ENCODE measurements at regions not wholly inside any gene's neighbourhood (a gene's known extent, or its start where the extent isn't known, plus 50 kb on each side); places are given as distances from the start of the nearest gene placed in this dataset.
A peak's percentile ranks its signal among the peaks of the same experiment; 100 is the strongest.

DNA sequence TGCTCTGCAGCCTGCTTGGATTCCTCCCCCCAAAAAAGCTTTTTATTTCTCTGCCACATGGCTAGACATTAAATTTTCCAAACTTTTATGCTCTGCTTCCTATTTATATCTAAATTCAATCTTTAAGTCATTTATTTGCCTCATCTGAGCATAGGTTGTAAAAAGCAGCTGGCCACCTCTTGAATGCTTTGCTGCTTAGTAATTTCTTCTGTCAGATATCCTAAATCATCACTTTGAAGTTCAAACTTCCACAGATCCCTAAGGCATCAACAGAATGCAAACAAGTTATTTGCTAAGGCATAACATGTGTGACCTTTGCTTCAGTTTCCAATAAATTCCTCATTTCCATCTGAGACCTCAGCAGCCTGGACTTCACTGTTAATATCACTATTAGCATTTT, 209.6 kb downstream of the FSCB start:
- no peak for DNase-seq (ENCODE audit: low spot score)

DNA sequence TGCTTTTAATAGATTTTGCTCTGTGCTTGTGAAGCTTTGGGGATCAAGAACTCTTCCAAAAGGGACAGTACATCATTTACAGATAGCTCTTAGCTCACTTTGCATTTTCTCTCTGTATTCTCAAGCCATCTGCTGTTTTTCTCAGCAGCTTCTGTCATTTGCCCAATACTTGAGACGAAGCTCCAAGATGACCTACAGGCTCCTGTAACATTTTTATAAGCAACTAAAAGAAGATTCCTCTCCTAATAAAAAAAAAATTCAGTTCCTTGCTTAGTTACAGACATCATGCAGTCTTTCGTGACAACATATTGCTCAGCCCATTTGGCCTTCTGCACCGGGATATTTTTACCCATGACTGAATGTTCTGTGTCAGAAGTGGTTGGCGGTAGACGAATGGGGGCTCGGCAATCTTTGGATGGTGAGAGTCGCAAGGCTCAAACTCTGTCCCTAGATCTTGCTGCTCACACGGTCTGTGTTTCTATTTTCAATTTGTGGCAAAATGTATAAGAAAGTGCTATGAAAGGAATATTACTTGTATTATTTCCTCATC, 215.6 kb downstream of the FSCB start:
- no peak for DNase-seq (ENCODE audit: low spot score)

DNA sequence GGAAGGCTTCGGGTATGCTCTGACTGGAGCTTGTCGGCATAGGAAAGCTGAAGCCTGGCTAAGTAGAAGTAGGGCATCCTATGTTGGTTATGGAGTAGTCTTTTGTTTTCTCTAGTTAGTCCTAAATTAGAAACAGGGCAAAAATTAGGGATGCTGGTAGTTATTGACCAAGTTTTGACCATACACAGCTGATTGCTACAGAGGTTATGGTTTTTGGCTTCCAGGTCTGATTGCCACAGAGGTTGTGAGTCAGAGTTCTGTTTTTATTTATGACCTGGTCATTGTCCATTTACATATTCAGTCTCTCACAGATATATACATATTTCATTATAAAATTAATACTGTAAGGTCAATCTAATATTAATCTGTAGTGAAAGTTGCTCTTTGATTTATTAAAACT, 219.2 kb downstream of the FSCB start:
- no peak for DNase-seq (ENCODE audit: low spot score)

DNA sequence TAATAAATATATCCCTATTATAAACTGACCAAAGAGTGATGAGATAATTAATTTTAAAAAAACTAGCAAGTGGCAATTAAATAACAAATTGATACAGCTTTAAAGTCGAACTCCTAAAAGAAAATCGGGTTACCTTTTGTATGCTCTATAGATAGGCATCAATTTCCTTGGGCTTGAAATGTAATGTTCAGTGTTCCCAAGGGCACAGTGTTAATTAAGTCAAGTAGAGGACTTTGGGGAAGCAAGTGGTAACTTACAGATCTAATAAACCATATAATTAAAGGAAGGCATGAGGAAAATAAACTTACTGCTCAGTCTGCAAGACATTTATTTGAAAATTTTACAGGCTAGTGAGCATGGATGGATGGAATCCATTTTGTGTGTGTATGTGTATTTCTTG, 220.9 kb downstream of the FSCB start:
- DNase-seq (ENCODE audit: low spot score), result no peak

DNA sequence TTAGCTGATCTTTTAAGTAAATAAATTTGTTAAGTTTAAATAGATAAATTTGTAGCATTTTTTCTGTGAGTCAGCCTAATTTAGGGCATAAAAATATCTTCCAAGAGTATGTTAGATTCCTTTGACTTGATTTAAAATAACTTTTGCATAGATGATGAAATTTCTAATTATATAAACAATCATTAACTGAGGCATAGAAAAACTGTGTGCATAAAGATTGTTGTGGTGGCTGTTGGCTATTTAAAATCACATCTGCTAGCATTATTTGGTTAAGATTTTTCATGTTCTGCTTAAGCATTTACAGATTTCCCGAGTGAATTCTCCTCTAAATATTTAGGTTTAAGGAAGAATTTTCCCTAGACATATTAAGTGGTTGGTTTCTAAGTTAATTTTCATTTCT, 223.2 kb downstream of the FSCB start:
- DNase-seq (ENCODE audit: low spot score), result no peak

DNA sequence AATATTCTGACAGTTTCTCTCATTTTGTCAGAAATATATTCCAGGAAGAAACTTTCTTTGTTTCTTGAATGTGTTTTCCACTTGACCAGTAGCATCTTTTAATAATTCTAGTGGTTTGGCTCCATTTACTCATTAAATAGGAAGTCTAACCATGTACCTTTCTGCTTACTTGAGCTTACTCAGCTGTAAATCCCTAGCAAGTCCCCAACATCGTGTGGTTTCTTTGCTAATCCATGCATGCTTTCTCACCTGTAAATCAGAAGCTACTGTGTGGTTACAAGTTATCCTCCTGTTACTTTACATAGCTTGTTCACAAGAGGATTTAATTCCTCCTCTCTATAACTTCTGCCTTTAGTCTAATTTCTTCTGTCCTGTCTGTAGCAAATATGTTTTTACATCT, 227.7 kb downstream of the FSCB start:
- DNase-seq (ENCODE audit: low spot score), result peak; percentile 60

DNA sequence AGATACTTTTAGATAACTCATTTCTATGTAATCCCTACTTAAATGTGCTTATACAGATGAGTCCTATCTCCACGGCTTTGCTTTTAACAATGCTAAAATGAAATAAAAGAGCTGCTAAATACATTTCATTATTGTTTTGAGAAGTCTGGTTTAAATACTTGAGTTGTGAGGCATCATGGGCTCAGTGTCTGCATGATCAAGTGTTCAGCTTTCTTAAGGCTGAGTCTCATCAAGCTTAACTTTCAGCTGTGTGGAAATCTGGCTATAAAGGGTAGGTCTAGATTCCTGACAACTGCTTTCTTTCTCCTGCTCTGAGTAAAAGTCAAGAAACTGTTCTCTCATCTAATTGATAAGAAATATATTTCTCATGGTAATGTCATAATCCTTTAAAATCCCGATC, 235.4 kb downstream of the FSCB start:
- DNase-seq (ENCODE audit: low spot score), result no peak

DNA sequence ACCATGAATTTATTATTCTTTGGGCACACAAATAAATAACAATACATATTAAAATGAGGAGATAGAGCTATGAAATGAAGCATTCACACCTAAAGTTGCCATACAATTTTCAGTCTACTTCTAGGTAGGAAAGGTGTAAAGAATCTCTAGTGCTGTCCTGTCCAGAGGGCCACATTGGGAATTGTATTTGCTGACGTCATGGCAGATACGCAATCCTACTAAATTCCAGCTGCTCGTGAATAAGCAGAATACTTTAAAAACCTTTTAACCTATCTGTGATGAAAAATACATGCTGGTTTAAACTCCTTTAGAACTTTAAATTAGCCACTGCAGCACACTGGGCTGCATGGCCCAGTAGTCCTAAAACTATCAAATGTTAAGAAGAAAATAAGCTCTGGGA, 236.1 kb downstream of the FSCB start:
- DNase-seq (ENCODE audit: low spot score), result no peak

DNA sequence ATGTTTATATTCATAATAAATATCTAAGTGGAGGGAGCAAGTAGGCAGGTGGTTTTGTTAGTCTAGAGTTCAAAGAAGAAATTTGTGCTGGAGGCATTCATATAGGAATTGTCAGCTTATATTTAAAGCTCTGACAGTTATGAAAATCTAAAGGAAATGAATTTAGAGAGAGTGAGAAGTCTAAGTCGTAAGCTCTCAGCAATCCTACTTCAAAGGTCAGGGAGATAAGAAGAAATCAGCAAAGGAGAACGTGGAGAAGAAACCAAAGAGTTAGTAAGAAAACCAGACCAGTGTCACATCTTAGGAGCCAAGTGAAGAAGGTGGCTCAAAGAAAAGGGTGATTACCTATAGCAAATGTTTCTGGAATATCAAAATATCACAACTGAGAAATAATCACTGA, 241.8 kb downstream of the FSCB start:
- DNase-seq (ENCODE audit: low spot score), result no peak

DNA sequence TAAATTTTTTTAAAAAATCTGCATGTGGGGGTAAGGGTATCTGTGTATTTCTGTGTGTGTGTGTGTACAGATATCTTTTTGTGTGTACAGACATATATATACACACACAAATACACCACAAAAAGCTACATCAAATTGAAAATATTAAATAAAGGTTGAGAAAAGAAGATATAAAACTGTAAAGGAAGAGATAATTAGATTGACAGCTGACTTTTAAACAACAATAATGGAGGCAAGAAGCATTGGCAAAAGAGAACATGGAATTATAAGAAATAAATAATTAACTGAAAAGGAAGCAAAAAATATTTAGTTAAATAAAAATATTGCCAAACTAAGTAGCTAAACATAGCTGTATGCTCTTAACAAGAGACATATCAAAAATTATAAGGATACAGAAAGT, 291.4 kb downstream of the FSCB start:
- DNase-seq (ENCODE audit: low spot score), result no peak

DNA sequence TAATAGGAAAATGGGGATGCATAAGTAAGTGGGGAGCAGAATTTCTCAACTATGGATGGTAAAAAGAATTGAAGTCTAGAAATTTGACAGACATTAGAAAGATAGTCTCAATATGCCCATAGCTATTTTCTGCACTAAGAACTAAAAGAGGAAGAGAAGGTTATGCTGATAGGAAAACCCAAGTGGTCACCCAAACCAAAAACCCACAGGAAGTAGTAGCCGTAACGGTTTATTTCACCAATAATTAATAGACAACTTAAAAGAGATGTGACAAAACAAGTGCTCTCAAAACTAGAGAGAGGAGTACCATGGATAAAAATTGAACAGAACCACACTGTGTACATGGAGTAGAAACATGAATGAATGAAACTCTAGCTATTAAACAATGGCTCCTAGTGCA, 295.4 kb downstream of the FSCB start:
- DNase-seq (ENCODE audit: low spot score), result no peak

DNA sequence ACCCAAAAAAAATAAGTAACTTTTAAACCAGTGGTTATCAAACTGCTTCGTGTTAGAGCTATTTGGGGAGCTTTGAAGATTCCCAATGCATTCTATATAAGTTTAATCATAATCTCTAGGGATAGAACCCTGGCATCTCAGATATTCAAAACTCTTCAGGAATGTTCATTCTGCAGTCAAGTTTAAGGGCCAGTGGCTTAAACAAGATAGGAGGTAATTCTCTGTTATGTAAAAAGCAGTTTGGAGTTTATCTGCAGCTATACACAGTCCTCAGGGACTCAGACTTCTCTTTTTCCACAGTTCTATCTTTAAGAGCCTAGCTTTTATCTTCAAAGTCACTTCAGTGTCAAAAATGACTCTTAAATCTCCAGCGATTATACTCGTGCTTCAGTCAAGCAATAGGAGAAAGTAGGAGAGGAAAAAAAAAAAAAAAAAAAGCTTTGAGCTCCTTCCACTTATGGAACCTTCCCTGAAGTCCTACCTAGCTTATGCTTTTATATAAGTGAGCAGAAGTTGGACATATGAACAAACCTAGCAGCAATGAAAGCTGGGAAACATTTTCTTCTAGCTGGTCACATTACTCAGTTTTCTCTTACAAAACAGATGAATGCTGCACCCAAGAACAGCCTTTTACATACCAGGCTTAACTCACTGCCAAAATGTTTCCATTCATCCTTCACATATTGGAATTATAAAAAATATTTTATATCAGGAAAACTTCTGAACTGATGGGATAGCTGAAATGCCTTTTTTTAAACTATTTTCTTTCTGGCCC, 302.8 kb downstream of the FSCB start:
- DNase-seq (ENCODE audit: low spot score), result no peak

DNA sequence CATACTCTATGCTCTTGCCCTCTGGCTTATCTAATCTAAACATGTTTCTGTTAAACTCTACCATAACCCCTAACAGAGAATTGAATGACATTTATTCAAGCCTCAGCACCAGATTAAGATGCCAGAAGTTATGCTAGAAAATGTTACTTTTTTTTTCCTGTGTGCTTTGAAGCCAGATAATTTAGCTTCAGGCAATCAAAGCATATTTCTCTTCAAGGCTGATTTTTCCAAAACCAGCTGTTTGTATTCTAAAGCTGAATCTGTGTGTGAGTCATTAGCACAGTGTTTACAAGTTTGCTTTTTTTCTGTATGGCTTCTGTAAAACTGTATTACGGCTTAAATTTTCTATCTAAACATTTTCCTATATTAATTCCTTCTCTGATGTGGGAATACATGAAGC, 326.1 kb downstream of the FSCB start:
- no peak for DNase-seq (ENCODE audit: low spot score)

DNA sequence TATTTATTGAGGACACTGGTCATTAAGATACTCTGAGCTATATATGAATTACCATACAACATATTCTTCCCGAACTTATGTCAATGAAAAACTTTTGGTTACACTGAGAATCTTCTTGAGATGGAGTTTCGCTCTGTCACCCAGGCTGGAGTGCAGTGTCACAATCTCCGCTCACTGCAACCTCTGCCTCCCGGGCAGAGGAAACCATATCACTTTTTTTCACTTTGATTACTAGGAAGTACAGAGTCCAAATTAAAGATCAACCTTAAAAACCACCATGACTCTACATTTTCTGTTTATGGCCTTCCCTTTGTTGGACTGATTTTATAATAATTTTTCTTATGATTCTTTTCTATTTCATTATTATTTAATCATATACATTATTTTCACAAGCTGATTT, 336.5 kb downstream of the FSCB start:
- DNase-seq (ENCODE audit: low spot score), result no peak

DNA sequence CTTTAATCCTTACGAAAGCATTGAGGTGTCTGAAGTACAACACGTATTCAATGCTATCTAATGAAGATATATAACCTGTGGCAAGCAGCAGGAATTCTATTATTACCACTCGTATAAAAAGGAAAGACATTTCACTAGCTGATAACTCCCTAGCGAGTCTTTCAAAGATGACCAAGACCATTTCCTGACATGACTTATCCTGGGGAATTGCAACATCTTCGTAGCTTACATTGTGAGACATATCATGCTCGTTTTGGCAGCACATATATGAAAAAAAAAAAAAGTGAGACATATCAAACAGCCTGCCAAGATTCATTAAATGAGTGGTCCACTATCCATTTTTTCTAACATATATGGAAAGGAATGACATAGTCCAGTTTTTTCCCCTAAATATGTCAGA, 337.0 kb downstream of the FSCB start:
- DNase-seq (ENCODE audit: low spot score), result no peak

DNA sequence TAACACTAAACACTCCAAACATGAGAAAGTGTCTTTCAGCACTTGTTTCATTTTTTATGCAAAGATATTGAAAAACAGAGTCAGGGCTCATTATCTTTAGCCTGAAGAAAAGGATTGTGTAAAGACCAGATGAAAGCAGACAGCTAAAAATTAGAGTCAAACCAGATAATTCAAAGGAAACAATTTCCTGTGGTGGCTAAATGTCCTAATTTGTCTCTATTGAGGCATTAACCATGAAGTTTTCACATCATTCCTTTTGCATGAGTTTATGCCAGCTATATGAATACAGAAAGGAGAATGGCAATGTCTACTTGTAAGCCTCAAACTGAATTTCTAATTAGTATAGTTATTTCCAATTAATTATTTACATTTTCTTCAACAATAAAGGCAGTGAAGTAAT, 338.5 kb downstream of the FSCB start:
- DNase-seq (ENCODE audit: low spot score), result no peak

DNA sequence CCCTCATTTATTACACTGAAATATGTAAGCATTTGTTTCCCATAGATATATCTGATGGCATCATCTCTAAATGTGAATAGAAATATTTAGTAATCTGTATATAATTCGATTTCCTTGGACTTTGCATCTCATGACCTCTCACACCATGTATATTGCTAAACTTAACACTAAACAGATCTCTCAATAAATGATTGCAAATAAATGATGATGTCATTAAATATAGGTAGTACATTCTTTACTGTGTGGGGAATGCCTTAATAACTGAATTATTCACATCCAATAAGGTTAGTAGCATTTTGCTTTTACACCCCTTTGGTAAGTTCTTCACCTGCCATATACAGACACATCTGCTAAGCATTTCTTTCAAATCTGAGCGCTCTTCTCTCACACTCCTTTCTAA, 340.5 kb downstream of the FSCB start:
- no peak for DNase-seq (ENCODE audit: low spot score)

DNA sequence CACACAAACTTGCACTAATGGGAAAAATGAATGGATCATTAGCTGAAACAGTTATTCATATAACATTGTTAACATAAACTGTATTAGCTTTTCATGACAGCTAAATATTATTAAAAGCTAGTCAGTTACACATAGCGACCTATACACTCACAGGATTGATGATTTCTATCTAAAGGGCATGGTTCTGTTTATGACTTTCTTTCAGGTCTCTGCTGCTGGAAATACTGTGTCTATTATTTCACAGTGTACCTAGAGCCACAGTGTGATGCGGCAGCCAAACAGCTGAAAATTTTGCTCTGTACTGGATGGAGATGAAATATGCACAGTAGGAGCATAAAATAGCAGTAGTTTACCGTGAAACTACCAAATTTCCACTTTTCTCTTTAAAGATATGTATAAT, 341.1 kb downstream of the FSCB start:
- DNase-seq (ENCODE audit: low spot score), result no peak

DNA sequence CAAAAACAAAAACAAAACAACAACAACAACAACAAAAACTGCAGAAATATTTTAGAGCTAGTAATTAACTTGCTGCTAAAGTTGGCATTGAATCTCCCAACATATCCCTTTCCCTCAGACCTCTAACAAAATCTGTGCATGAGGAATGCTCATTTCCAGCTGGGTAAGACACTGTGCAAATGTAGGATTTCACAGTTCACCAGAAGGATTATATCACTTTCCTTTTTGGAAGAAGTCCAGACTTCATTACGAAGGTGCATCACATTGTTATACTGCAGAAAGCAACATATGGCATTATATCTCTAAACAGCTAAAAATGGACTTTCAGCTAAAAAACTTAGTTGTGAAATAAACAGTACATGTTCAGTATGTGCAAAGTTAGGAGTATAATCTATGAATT, 341.8 kb downstream of the FSCB start:
- DNase-seq (ENCODE audit: low spot score), result no peak

DNA sequence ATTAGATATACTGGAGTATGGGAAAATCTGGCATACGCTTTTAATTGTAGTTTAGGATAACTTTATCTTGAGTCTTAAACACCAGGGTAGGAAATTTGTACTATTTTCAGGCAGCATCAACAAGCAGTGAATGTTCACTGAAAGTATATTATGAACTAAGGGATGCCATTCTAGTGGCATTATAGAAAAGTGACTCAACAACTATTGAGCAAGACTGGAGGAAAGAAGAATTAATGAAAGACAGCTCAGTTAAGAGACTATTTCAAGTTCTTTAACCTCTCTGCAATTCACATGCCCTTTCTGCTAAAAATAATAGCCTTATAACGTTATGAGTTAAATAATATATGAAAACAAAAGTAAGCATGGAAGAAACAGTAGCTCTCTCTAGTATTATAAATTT, 343.1 kb downstream of the FSCB start:
- DNase-seq (ENCODE audit: low spot score), result no peak

DNA sequence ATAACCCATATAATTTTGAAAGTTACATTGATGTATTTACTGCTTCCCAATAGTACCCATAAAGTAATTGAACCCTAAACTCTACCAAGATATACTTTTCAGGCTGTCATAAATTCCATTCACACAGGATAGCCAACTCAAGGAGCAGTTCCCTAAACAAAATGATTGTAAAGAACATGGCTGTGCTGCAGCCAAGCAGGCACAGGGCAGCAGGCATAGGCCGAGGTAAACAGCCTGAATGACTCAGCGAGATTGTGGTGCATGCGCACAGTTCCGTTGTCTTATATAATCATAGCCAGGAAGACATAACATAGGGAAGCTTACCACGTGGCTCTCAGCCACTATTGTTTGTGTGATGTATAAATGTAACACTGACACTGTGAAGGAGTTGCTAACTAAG, 344.9 kb downstream of the FSCB start:
- DNase-seq (ENCODE audit: low spot score), result no peak

DNA sequence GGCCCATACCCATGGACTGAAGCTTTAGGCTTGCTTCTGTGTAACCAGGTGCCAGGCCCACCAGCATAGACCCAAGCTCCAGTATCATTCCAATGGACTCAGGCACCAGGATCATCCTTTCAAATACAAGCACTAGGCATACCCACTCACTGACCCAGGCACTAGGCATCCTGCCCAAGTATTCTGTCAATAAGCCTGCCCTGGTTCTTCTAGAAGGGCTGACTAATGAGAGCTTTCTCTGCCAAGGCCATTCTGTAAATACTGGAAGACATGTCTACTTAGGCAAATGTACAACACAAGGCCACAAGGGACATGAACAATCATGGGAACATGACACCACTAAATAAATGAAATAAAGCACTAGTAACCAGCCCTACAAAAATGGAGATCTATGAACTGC, 352.2 kb downstream of the FSCB start:
- DNase-seq (ENCODE audit: low spot score), result no peak

DNA sequence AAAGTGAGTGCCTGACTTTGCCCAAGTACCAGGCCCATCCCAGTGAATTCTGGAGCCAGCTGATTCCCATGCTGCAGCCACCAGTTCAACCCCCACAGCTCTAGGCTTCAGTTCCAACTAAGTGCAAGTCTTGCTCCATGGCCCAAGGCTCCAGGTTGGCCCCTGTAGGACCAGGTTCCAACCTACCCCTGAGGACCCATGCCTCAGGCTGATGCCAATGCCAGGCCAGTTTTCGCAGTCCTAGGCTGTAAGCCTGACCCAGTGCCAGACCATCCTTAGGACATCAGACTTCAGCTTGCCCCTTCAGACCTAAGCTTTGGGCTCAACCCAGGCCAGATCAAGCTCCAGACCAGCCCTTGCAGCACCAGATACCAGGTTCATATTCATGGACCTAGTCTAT, 352.6 kb downstream of the FSCB start:
- no peak for DNase-seq (ENCODE audit: low spot score)

DNA sequence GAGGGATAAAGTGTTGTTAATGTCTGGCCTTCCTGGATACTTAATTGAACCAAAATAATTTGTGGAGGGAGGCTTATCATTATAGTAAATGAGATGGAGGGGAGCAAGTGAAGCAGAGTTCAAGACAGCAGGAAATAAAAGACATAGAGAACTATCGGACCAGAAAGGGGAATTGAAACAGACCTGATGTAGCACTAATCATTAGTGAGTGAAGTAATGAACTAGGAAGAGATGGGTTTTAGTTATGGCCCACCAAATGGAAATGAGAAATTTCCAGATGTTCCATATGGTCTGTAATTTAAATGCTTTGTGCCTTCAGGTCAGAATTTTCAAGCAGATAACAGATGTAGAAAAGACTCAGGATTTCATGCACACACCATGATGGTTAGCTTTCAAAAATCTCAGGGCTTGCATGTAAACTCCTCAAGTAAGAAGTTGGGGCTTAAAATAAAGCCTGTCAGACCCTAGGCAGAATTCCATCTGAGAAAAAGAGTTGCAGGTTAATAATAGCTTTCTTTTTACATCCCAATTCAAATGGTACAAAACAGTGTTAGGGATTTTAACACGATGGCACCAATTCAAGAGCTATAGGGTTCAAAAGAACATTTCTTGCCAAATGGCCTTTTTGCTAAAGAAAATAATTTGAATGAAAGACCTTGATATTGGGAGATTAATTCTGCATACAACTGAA, 355.8 kb downstream of the FSCB start:
- no peak for DNase-seq (ENCODE audit: low spot score)

Measured in kidney tubule cell (primary cell).